Breast epithelium (tissue), 3 donors: ENCODE measurements at regions not wholly inside any gene's neighbourhood (a gene's known extent, or its start where the extent isn't known, plus 50 kb on each side); places are given as distances from the start of the nearest gene placed in this dataset.

Experiments used
- CTCF ChIP-seq, 3 donors: fragments of 450-650 bp; IDR thresholded peaks; one replicate each; pipeline ENCODE4 v1.5.1; 2016 to 2017; ENCODE audit warnings: antibody characterized with exemption in 3 of 3, mild to moderate bottlenecking in 3 of 3, moderate library complexity in 3 of 3
- POLR2A ChIP-seq: fragments of 450-650 bp; IDR thresholded peaks from one replicate; pipeline ENCODE4 v1.6.1; 2016; ENCODE audit warnings: antibody characterized with exemption, mild to moderate bottlenecking, moderate library complexity
- POLR2AphosphoS5 ChIP-seq, 3 donors: sonication (generic); formaldehyde crosslinking; IDR thresholded peaks; one replicate each; pipeline ENCODE4 v1.6.1; 2017; ENCODE audit warnings: antibody characterized with exemption in 3 of 3

- TF ChIP-seq CTCF (IDR thresholded peaks at IDR 0.05): no peak
- no peak for TF ChIP-seq POLR2AphosphoS5 (IDR thresholded peaks at IDR 0.05)
- no peak for TF ChIP-seq POLR2A
Observed at GRCh38 chr21:16046656-16047330, 317.0 kb downstream of the USP25 start.
